Naive thymus-derived CD8-positive, alpha-beta T cell (primary cell): ENCODE measurements at regions not wholly inside any gene's neighbourhood (a gene's known extent, or its start where the extent isn't known, plus 50 kb on each side); places are given as distances from the start of the nearest gene placed in this dataset.

ENCODE experiments used
- ATAC-seq, 2 donors: fragments of 150-1000 bp; cut with Tn5 transposase in 1 of 2; sonication (Bioruptor Pico), chemical (Tn5 transposase) in 1 of 2; 1 replicate in 1 of 2; 2 replicates in 1 of 2; pipeline ENCODE4 v1.10.0; 2021; ENCODE audit warnings: mild to moderate bottlenecking in 2 of 2, moderate library complexity in 2 of 2
- POLR2A ChIA-PET: fragments of 350-600 bp; sonication (Branson Sonifier 250); formaldehyde crosslinking; loops from one replicate; lab custom pipeline; 2021; ENCODE audit warnings: antibody characterized with exemption; lab: Charles Lee
- DNase-seq, 10 donors: peaks; one replicate each; pipeline versions ENCODE4 v3.0.0 to v3.0.0-alpha.2; 2020 to 2022
- H3K27ac Mint-ChIP-seq, 10 donors: one replicate each; pipeline ENCODE4 v1.8.0; 2020 to 2022; ENCODE audit warnings: mild to moderate bottlenecking in 10 of 10, mixed read lengths in 10 of 10, moderate library complexity in 4 of 10, inconsistent platforms in 1 of 10
- H3K27me3 Mint-ChIP-seq, 5 donors: one replicate each; pipeline ENCODE4 v1.8.0; 2021 to 2022; ENCODE audit warnings: mixed read lengths in 5 of 5
- H3K36me3 Mint-ChIP-seq, 3 donors: one replicate each; pipeline ENCODE4 v1.8.0; 2020 to 2022; ENCODE audit warnings: mixed read lengths in 3 of 3, mild to moderate bottlenecking in 2 of 3, inconsistent platforms in 1 of 3
- H3K4me1 Mint-ChIP-seq, 4 donors: one replicate each; pipeline ENCODE4 v1.8.0; 2021 to 2022; ENCODE audit warnings: mixed read lengths in 4 of 4
- H3K4me3 Mint-ChIP-seq, 10 donors: one replicate each; pipeline ENCODE4 v1.8.0; 2020 to 2022; ENCODE audit warnings: mild to moderate bottlenecking in 10 of 10, mixed read lengths in 10 of 10, moderate library complexity in 6 of 10, inconsistent platforms in 1 of 10
- H3K9me3 Mint-ChIP-seq, 9 donors: one replicate each; pipeline ENCODE4 v1.8.0; 2020 to 2022; ENCODE audit warnings: mixed read lengths in 9 of 9, mild to moderate bottlenecking in 3 of 9, inconsistent platforms in 1 of 9, moderate library complexity in 1 of 9

DNA sequence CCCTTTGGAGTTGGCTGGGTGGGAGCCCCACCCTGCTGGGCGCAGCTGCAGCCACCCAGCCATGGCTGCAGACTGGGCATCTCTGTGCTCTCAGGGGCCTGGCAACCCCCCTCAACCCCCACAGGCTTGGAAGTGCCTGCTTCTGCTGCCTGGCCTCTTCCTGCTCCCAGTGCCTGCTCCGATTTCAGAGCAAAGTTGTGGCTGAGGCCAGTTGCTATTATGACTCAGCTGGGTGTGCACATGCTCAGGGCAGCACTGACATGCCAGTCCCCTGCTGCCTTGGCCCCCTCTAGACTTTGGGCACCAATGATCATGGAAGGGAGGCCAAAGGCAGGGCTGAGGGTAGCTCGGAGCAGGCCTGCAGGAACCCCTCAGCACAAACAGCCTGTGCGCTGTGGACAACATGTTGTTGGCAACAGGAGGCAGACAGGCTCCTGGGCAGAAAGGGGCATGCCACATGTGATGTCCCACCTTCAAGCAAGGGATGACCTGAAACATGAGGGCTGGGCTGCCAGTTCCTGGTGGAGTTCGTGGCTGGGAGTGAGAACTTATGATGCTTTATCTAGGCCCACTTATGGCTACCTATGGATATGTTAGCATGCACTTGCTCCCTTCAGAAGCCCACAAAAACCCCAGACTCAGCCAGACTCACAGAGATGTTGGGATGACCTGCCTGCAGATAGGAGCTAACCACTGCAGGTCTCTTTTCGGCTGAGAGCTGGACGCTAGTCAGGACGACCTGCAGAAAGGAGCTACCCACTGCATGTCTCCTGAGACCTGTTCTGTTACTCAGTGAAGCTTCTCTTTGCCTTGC is 96.4 kb upstream of the AMOTL1 start:
- no peaks in the 10 kb centered on the region for H3K9me3 Mint-ChIP-seq
- no peaks in the 10 kb centered on the region for H3K4me1 Mint-ChIP-seq
- DNase-seq (no peak), ATAC-seq (no peak)
- H3K27me3 Mint-ChIP-seq: peaks cover 0 to 3% (median 0%) of the 10 kb centered on the region in 5 donors
- POLR2A ChIA-PET: no interaction called here
- no peaks in the 10 kb centered on the region for H3K36me3 Mint-ChIP-seq
- H3K4me3 Mint-ChIP-seq: no peak overlapping the region
- no peak overlapping the region for H3K27ac Mint-ChIP-seq

- Mint-ChIP-seq H3K9me3 (no peaks in the 10 kb centered on the region), H3K27ac (no peak overlapping the region), H3K27me3 (peaks cover 0 to 6% (median 0%) of the 10 kb centered on the region in 5 donors), H3K4me3 (no peak overlapping the region), H3K4me1 (no peaks in the 10 kb centered on the region), H3K36me3 (no peaks in the 10 kb centered on the region)
- DNase-seq (no peak), ATAC-seq (no peak)
- POLR2A ChIA-PET: no interaction called here
Observed at GRCh38 chr11:94672636-94673035, 95.5 kb upstream of the AMOTL1 start.

DNA sequence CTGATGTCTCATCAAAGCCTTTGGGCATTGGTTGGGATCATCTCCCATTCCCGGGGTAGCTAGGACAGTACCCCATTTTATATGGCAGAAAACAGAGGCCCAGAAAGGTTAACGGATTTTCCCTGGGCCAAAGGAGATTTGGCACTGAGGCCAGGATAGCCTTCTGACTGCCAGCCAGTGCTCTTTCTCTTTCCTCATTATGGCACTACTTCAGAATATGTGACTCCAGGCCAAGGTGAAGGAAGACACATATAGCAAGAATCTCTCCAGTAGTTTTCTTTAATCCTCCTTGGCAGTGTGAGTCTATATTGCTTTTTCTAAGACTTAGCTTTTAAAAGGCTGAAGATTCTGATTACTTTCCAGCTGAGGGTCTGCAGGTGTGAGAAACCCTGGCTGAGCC is 94.8 kb upstream of the AMOTL1 start:
- ATAC-seq: no peak
- peaks cover 0 to 8% (median 0%) of the 10 kb centered on the region in 5 donors for H3K27me3 Mint-ChIP-seq

DNA sequence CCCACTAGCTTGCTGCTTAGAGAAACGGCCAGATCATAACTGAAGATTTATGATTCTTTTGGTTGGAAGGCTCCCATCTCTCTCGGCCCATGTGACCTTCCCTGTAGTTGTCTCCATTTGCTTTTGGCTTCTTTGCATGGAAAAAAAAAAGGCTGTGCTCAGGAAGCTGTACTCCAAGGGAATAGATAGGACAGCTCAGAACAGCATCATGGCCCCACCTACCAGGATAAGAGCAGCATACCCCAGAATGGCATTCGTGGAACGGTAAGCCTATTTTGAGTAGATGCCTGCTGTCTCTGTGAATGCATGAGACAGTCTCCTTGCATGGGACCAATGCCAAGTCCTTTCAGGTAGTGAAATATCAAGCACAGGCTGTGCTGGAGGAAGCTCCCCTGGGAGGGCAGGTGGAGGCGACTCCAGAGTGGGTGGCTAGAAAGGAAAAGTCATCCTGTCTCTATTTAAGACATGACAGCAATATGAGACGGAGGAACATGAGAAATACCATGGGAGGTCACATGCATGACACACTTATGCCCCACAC is 94.1 kb upstream of the AMOTL1 start:
- no peak for DNase-seq
- ATAC-seq: no peak
- no peak overlapping the region for H3K27ac Mint-ChIP-seq
- no peaks in the 10 kb centered on the region for H3K4me1 Mint-ChIP-seq
- H3K27me3 Mint-ChIP-seq: peaks cover 0 to 8% (median 0%) of the 10 kb centered on the region in 5 donors
- POLR2A ChIA-PET: no interaction called here
- H3K9me3 Mint-ChIP-seq: no peaks in the 10 kb centered on the region
- H3K36me3 Mint-ChIP-seq: no peaks in the 10 kb centered on the region
- H3K4me3 Mint-ChIP-seq: no peak overlapping the region

More for the DNA sequence above, 94.8 kb upstream of the AMOTL1 start:
- POLR2A ChIA-PET: interaction anchor here (0.6 kb wide), 1 partner anchor 664 kb away, joined by 3 read pairs; no protein-coding TSS in a partner anchor
- Mint-ChIP-seq H3K4me3 (no peak overlapping the region), H3K36me3 (no peaks in the 10 kb centered on the region), H3K9me3 (no peaks in the 10 kb centered on the region), H3K4me1 (no peaks in the 10 kb centered on the region), H3K27ac (no peak overlapping the region)
- DNase-seq: no peak

- DNase-seq (no peak), ATAC-seq (no peak)
- no peaks in the 10 kb centered on the region for H3K36me3 Mint-ChIP-seq
- POLR2A ChIA-PET: no interaction called here
- no peaks in the 10 kb centered on the region for H3K9me3 Mint-ChIP-seq
- H3K27me3 Mint-ChIP-seq: peaks cover 1 to 11% (median 2%) of the 10 kb centered on the region in 5 donors
- no peak overlapping the region for H3K27ac Mint-ChIP-seq
- H3K4me3 Mint-ChIP-seq: no peak overlapping the region
- H3K4me1 Mint-ChIP-seq: no peaks in the 10 kb centered on the region
Observed at GRCh38 chr11:94675239-94675638, 92.9 kb upstream of the AMOTL1 start.

- H3K36me3 Mint-ChIP-seq: no peaks in the 10 kb centered on the region
- peaks cover 1 to 12% (median 3%) of the 10 kb centered on the region in 5 donors for H3K27me3 Mint-ChIP-seq
- ATAC-seq: no peak
- POLR2A ChIA-PET: no interaction called here
- H3K4me3 Mint-ChIP-seq: no peak overlapping the region
- no peaks in the 10 kb centered on the region for H3K4me1 Mint-ChIP-seq
- no peaks in the 10 kb centered on the region for H3K9me3 Mint-ChIP-seq
- no peak overlapping the region for H3K27ac Mint-ChIP-seq
- no peak for DNase-seq
Observed at GRCh38 chr11:94675813-94676212, 92.3 kb upstream of the AMOTL1 start.

DNA sequence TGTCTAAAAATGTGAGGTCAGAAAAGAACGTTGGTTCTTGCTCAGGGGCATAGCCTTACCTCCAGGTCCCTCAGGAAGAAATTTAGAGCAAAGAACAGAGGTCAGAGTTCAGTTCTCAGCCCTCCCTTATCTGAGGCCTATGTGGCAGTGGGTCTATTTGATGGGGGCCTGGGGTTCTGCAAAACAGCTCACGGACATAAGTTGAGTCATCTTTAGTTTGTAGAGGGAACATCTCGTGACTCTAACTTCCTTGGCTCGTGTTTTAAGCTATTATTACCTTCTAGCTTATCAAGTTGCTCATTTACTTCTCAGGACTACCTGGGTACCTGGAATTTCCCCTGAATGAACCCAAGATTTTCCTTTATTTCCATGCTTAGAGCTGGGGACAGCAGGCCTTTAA is 91.3 kb upstream of the AMOTL1 start:
- DNase-seq: no peak
- H3K27ac Mint-ChIP-seq: no peak overlapping the region
- ATAC-seq: no peak
- POLR2A ChIA-PET: no interaction called here
- H3K4me3 Mint-ChIP-seq: no peak overlapping the region
- H3K27me3 Mint-ChIP-seq: peaks cover 3 to 12% (median 5%) of the 10 kb centered on the region in 5 donors
- H3K9me3 Mint-ChIP-seq: no peaks in the 10 kb centered on the region
- no peaks in the 10 kb centered on the region for H3K4me1 Mint-ChIP-seq
- H3K36me3 Mint-ChIP-seq: no peaks in the 10 kb centered on the region

- no peaks in the 10 kb centered on the region for H3K9me3 Mint-ChIP-seq
- peaks cover 3 to 15% (median 7%) of the 10 kb centered on the region in 5 donors for H3K27me3 Mint-ChIP-seq
- H3K36me3 Mint-ChIP-seq: peaks cover 0 to 2% (median 0%) of the 10 kb centered on the region in 3 donors
- ATAC-seq: no peak
- POLR2A ChIA-PET: no interaction called here
- no peak overlapping the region for H3K4me3 Mint-ChIP-seq
- H3K27ac Mint-ChIP-seq: no peak overlapping the region
- H3K4me1 Mint-ChIP-seq: no peaks in the 10 kb centered on the region
- no peak for DNase-seq
Observed at GRCh38 chr11:94678236-94678635, 89.9 kb upstream of the AMOTL1 start.

DNA sequence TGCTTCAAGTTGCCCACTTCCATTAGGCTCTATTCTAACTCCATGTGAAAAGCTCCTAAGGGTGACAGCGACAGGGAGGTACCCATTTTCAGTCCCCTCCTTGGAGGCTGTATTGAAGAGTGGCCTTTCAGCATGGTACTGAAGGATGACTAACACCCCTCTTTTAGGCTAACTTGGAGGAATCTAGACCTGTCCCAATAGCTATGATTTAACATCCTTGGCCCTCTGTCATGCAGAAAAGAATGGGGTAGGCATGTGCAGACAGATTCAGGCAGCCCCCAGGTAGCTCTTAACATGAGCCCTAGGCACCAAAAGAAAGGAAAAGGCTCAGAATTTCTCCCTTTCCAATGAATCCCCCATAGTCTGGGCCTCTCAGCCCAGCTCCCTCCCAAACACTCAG is 89.3 kb upstream of the AMOTL1 start:
- no peak for DNase-seq
- H3K4me1 Mint-ChIP-seq: no peaks in the 10 kb centered on the region

GRCh38 chr11:94680426-94680825 is 87.7 kb upstream of the AMOTL1 start:
- H3K9me3 Mint-ChIP-seq: peaks cover 0 to 17% (median 3%) of the 10 kb centered on the region in 9 donors
- no peak for DNase-seq
- no peak overlapping the region for H3K4me3 Mint-ChIP-seq
- POLR2A ChIA-PET: no interaction called here
- no peak for ATAC-seq
- no peak overlapping the region for H3K27ac Mint-ChIP-seq
- no peaks in the 10 kb centered on the region for H3K4me1 Mint-ChIP-seq
- peaks cover 8 to 29% (median 12%) of the 10 kb centered on the region in 5 donors for H3K27me3 Mint-ChIP-seq
- peaks cover 0 to 2% (median 0%) of the 10 kb centered on the region in 3 donors for H3K36me3 Mint-ChIP-seq

More for the DNA sequence above, 89.3 kb upstream of the AMOTL1 start:
- POLR2A ChIA-PET: no interaction called here
- Mint-ChIP-seq H3K9me3 (peaks cover 0 to 2% (median 0%) of the 10 kb centered on the region in 9 donors), H3K36me3 (peaks cover 0 to 2% (median 0%) of the 10 kb centered on the region in 3 donors), H3K27me3 (peaks cover 6 to 21% (median 8%) of the 10 kb centered on the region in 5 donors), H3K27ac (no peak overlapping the region), H3K4me3 (no peak overlapping the region)
- ATAC-seq: no peak

- Mint-ChIP-seq H3K4me1 (no peaks in the 10 kb centered on the region), H3K4me3 (no peak overlapping the region), H3K27ac (no peak overlapping the region), H3K9me3 (peaks cover 0 to 24% (median 9%) of the 10 kb centered on the region in 9 donors), H3K36me3 (peaks cover 0 to 2% (median 0%) of the 10 kb centered on the region in 3 donors), H3K27me3 (peaks cover 8 to 36% (median 17%) of the 10 kb centered on the region in 5 donors)
- DNase-seq (no peak), ATAC-seq (no peak)
- POLR2A ChIA-PET: no interaction called here
Observed at GRCh38 chr11:94681140-94681539, 87.0 kb upstream of the AMOTL1 start.

DNA sequence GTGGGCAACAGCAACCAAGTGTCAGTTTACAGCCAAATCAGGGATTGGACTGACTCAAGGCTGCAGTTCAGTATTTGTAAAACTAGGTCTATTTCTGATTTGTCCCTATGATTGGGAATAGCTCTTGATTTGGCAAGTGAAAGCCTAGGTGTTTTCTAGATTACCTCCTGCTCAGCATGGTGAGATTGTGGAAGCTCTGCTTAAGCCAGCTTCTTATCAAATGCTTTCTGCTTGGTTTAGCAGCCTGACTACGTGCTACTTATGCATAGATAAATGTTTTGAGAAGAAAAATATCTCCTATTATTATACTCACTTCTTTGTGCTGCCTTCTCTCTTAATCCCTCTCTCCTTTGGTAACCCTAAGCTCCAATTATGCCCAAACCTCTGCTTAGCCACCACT is 86.3 kb upstream of the AMOTL1 start:
- Mint-ChIP-seq H3K4me3 (no peak overlapping the region), H3K27ac (no peak overlapping the region), H3K27me3 (peaks cover 8 to 40% (median 18%) of the 10 kb centered on the region in 5 donors), H3K9me3 (peaks cover 0 to 28% (median 9%) of the 10 kb centered on the region in 9 donors), H3K4me1 (no peaks in the 10 kb centered on the region), H3K36me3 (peaks cover 0 to 2% (median 0%) of the 10 kb centered on the region in 3 donors)
- POLR2A ChIA-PET: no interaction called here
- DNase-seq: no peak
- ATAC-seq: no peak

GRCh38 chr11:94694309-94695060 is 73.7 kb upstream of the AMOTL1 start:
- H3K27ac Mint-ChIP-seq: peak overlapping the region in 1 of 10 donors; percentile 54
- H3K36me3 Mint-ChIP-seq: no peaks in the 10 kb centered on the region
- H3K4me1 Mint-ChIP-seq: no peaks in the 10 kb centered on the region
- POLR2A ChIA-PET: no interaction called here
- H3K27me3 Mint-ChIP-seq: peaks cover 11 to 32% (median 21%) of the 10 kb centered on the region in 5 donors
- no peak overlapping the region for H3K4me3 Mint-ChIP-seq
- ATAC-seq: no peak
- no peak for DNase-seq
- peaks cover 0 to 3% (median 0%) of the 10 kb centered on the region in 9 donors for H3K9me3 Mint-ChIP-seq
